GM12878 (cell line): ENCODE measurements at regions not wholly inside any gene's neighbourhood (a gene's known extent, or its start where the extent isn't known, plus 50 kb on each side); places are given as distances from the start of the nearest gene placed in this dataset.

Experiments used
- ATAC-seq: fragments of 200-7000 bp; cut with Tn5 transposase; 3 replicates; pipeline ENCODE4 v1.9.1; 2020; ENCODE audit warnings: mild to moderate bottlenecking, moderate library complexity
- BruUV-seq: library from RNA; stranded (reverse); fragments of 400-500 nt; replicated peaks from 2 replicates; lab custom pipeline; 2021; lab: Mats Ljungman, UMichigan
- CTCF ChIA-PET: fragments of 300-600 bp; sonication (Branson Sonifier 250); formaldehyde crosslinking; extraction: SDS; loops from one replicate; lab custom pipeline; 2021; ENCODE audit warnings: inconsistent platforms; lab: Yijun Ruan, JAX
- POLR2A ChIA-PET: fragments of 350-600 bp; formaldehyde crosslinking; extraction: SDS; loops from one replicate; lab custom pipeline; 2021; ENCODE audit warnings: inconsistent platforms; lab: Charles Lee
- RAD21 ChIA-PET: fragments of 300-600 bp; sonication (Branson Sonifier 250); formaldehyde crosslinking; loops from one replicate; lab custom pipeline; 2023; ENCODE audit warnings: antibody characterized with exemption; ENCODE audit not compliant: unreplicated experiment; lab: Charles Lee
- SMC1A ChIA-PET: fragments of 300-600 bp; sonication (Branson Sonifier 250); formaldehyde crosslinking; loops from one replicate; lab custom pipeline; 2023; ENCODE audit not compliant: unreplicated experiment, uncharacterized antibody; lab: Charles Lee
- DNase-seq: peaks from one replicate; pipeline ENCODE4 v3.0.0-alpha.2; 2011; ENCODE audit warnings: low read depth, low spot score
- FAIRE-seq: peaks from 3 replicates; lab custom pipeline; 2011; peaks lifted over from hg19 to GRCh38; lab: Jason Lieb, UNC
- H2AFZ ChIP-seq: 2 replicates; pipeline ENCODE4 v1.6.0; 2011; ENCODE audit warnings: low read depth, low read length, control low read depth; ENCODE audit not compliant: control insufficient read depth
- H3K27ac ChIP-seq: 2 replicates; pipeline ENCODE4 v1.5.1; 2011; ENCODE audit warnings: control low read depth; ENCODE audit not compliant: control insufficient read depth, insufficient read depth
- H3K27me3 ChIP-seq, 2 experiments: replicated peaks in 1 of 2; 2 replicates each; pipeline versions ENCODE4 v1.6.0 to v1.6.1; 2011; ENCODE audit warnings: low read length in 1 of 2; ENCODE audit not compliant: control insufficient read depth in 2 of 2, insufficient read depth in 2 of 2
- H3K36me3 ChIP-seq, 2 experiments: 2 replicates each; pipeline ENCODE4 v1.5.1; 2011; ENCODE audit warnings: low read length in 1 of 2; ENCODE audit not compliant: control insufficient read depth in 2 of 2, insufficient read depth in 2 of 2
- H3K4me1 ChIP-seq: 2 replicates; pipeline ENCODE4 v1.6.1; 2011; ENCODE audit warnings: mild to moderate bottlenecking, low read length, moderate library complexity, mixed read lengths; ENCODE audit not compliant: control insufficient read depth, insufficient read depth
- H3K4me2 ChIP-seq: 2 replicates; pipeline ENCODE4 v1.6.0; 2011; ENCODE audit warnings: control low read depth; ENCODE audit not compliant: control insufficient read depth, insufficient read depth
- H3K4me3 ChIP-seq: fragments of 200-600 bp; sonication (generic); 2 replicates; pipeline ENCODE4 v1.5.1; 2016
- H3K79me2 ChIP-seq: 2 replicates; pipeline ENCODE4 v1.6.0; 2011; ENCODE audit warnings: low read length; ENCODE audit not compliant: control insufficient read depth, insufficient read depth
- H3K9ac ChIP-seq: 2 replicates; pipeline ENCODE4 v1.8.0; 2011; ENCODE audit warnings: low read length, control low read depth, mixed read lengths; ENCODE audit not compliant: control insufficient read depth, insufficient read depth
- H3K9me3 ChIP-seq: replicated peaks from 3 replicates; pipeline ENCODE4 v1.5.1; 2011; ENCODE audit warnings: mild to moderate bottlenecking, low read length; ENCODE audit not compliant: control insufficient read depth, insufficient read depth
- H4K20me1 ChIP-seq: 2 replicates; pipeline ENCODE4 v1.6.0; 2011; ENCODE audit not compliant: control insufficient read depth, insufficient read depth
- CBX3 ChIP-seq: fragments of 200-600 bp; sonication (generic); IDR thresholded peaks from 2 replicates; pipeline ENCODE4 v1.6.1; 2016; ENCODE audit warnings: low read depth, borderline replicate concordance
- KLF5 ChIP-seq: fragments of 450-650 bp; IDR thresholded peaks from 2 replicates; pipeline ENCODE4 v1.6.1; 2014; ENCODE audit warnings: mild to moderate bottlenecking; ENCODE audit not compliant: partially characterized antibody
- MEF2A ChIP-seq: IDR thresholded peaks from 2 replicates; pipeline ENCODE4 v1.6.1; 2011; ENCODE audit warnings: low read depth, mild to moderate bottlenecking, low read length, moderate library complexity; ENCODE audit not compliant: insufficient read depth
- NR2F1 ChIP-seq: fragments of 450-650 bp; conservative IDR thresholded peaks from 2 replicates; pipeline ENCODE4 v1.6.1; 2017; ENCODE audit warnings: mild to moderate bottlenecking
- PML ChIP-seq: IDR thresholded peaks from 2 replicates; pipeline ENCODE4 v1.6.1; 2012; ENCODE audit warnings: low read length, inconsistent platforms
- RB1 ChIP-seq: fragments of 450-650 bp; formaldehyde crosslinking; IDR thresholded peaks from 2 replicates; pipeline ENCODE4 v1.6.1; 2017; ENCODE audit warnings: mild to moderate bottlenecking, borderline replicate concordance
- SUPT20H ChIP-seq: IDR thresholded peaks from 2 replicates; pipeline ENCODE4 v1.6.1; 2011; ENCODE audit warnings: low read depth, mild to moderate bottlenecking, low read length, moderate library complexity, borderline replicate concordance; ENCODE audit not compliant: control insufficient read depth
- ZBED1 ChIP-seq: IDR thresholded peaks from 2 replicates; pipeline ENCODE4 v1.6.1; 2016; ENCODE audit warnings: borderline replicate concordance
- WGBS: methylation state at CpG from one replicate; pipeline ENCODE4 v1.1.6; 2016; ENCODE audit warnings: low lambda C conversion rate; ENCODE audit not compliant: insufficient replicate concordance, insufficient coverage; ENCODE audit errors: missing lambda C conversion rate; 5-methylcytosine and 5-hydroxymethylcytosine counted together
- in situ Hi-C: fragments of 300-500 bp; cut with MboI; formaldehyde crosslinking; loops from 9 replicates; pipeline ENCODE4 v1.14.3; 2018; ENCODE audit warnings: mixed read lengths
- intact Hi-C: fragments of 100-400 bp; cut with micrococcal nuclease; formaldehyde crosslinking; loops from one replicate; pipeline ENCODE4 v1.14.2; 2022; ENCODE audit not compliant: unreplicated experiment
- TF ChIP-seq, protein P1 (sequence below): fragments of 450-650 bp; IDR thresholded peaks from 2 replicates; pipeline ENCODE4 v1.6.1; 2016; ENCODE audit warnings: mild to moderate bottlenecking

DNA sequence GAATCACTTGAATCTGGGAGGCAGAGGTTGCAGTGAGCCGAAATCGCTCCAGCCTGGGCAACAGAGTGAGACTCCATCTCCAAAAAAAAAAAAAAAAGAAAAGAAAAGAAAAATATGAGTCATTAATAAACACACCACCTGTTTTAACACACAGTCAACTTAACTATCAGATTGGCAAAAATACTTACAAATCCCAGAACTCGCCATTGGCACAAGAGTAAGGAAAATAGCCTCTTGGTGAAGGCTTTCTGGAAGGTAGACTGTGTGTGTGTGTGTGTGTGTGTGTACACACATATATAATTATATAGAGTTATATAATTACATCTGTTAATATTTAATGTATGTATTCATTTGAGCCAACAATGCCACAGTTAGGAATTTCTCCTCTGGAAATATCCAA, 63.7 kb upstream of the UXS1 start:
- ChIA-PET POLR2A (interaction anchor here (0.7 kb wide), 1 partner anchor 25 kb away, joined by 9 read pairs; no protein-coding TSS in a partner anchor), CTCF (no interaction called here), SMC1A (no interaction called here), RAD21 (no interaction called here)
- WGBS = 87% methylated on average over 1 of the region's 3 CpGs
- in situ Hi-C loops = no loop called here
- H2AFZ ChIP-seq = no peak overlapping the region
- H3K27ac ChIP-seq = no peak overlapping the region
- no peak for DNase-seq
- BruUV-seq = no TSS peak
- ATAC-seq = no peak
- H3K27me3 ChIP-seq = no peaks in the 10 kb centered on the region
- H4K20me1 ChIP-seq = no peaks in the 10 kb centered on the region
- no peaks in the 10 kb centered on the region for H3K36me3 ChIP-seq
- H3K79me2 ChIP-seq = no peaks in the 10 kb centered on the region
- intact Hi-C loops = loop anchor here (10.0 kb wide), 1 partner anchor 153 kb away; no protein-coding TSS in a partner anchor
- H3K4me3 ChIP-seq = no peak overlapping the region
- FAIRE-seq = no peak
- no peaks in the 10 kb centered on the region for H3K4me1 ChIP-seq
- no peak for TF ChIP-seq MEF2A
- TF ChIP-seq CBX3 = no peak
- no peak for TF ChIP-seq SUPT20H
- TF ChIP-seq NR2F1 = no peak
- TF ChIP-seq, protein P1, sequence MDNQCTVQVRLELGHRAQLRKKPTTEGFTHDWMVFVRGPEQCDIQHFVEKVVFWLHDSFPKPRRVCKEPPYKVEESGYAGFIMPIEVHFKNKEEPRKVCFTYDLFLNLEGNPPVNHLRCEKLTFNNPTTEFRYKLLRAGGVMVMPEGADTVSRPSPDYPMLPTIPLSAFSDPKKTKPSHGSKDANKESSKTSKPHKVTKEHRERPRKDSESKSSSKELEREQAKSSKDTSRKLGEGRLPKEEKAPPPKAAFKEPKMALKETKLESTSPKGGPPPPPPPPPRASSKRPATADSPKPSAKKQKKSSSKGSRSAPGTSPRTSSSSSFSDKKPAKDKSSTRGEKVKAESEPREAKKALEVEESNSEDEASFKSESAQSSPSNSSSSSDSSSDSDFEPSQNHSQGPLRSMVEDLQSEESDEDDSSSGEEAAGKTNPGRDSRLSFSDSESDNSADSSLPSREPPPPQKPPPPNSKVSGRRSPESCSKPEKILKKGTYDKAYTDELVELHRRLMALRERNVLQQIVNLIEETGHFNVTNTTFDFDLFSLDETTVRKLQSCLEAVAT = no peak
- TF ChIP-seq RB1 = no peak
- no peak for TF ChIP-seq KLF5
- TF ChIP-seq ZBED1 = no peak
- TF ChIP-seq PML = no peak
- H3K9me3 ChIP-seq = no peaks in the 10 kb centered on the region
- H3K9ac ChIP-seq = no peak overlapping the region
- H3K4me2 ChIP-seq = no peak overlapping the region
